Mesendoderm (in vitro differentiated cells): ENCODE measurements at regions not wholly inside any gene's neighbourhood (a gene's known extent, or its start where the extent isn't known, plus 50 kb on each side); places are given as distances from the start of the nearest gene placed in this dataset.
"Not testable (repeated sequence)": the region's sequence is repeated elsewhere in the genome, so short reads cannot be mapped to it uniquely, and the experiment has no call there.

Experiments used
- DNase-seq: peaks from one replicate; pipeline ENCODE4 v3.0.0; 2013
- H2AK5ac ChIP-seq: 2 replicates; pipeline ENCODE4 v1.6.1; 2013; ENCODE audit warnings: low read length, inconsistent platforms
- H2BK120ac ChIP-seq: 2 replicates; pipeline ENCODE4 v1.6.1; 2013; ENCODE audit warnings: low read depth, mild to moderate bottlenecking, low read length, moderate library complexity, mixed read lengths
- H2BK15ac ChIP-seq: replicated peaks from 2 replicates; pipeline ENCODE4 v1.6.1; 2013; ENCODE audit warnings: low read depth, mild to moderate bottlenecking, moderate library complexity
- H2BK5ac ChIP-seq: 2 replicates; pipeline ENCODE4 v1.6.1; 2013; ENCODE audit warnings: low read length, inconsistent platforms
- H3K18ac ChIP-seq: 2 replicates; pipeline ENCODE4 v1.6.1; 2013; ENCODE audit warnings: mild to moderate bottlenecking, low read length, mixed read lengths
- H3K23ac ChIP-seq: one replicate; pipeline ENCODE4 v1.6.1; 2013; ENCODE audit warnings: low read length
- H3K27ac ChIP-seq: 2 replicates; pipeline ENCODE4 v1.5.1; 2013; ENCODE audit warnings: low read depth, mild to moderate bottlenecking, inconsistent platforms, low read length, moderate library complexity
- H3K27me3 ChIP-seq: 2 replicates; pipeline ENCODE4 v1.6.1; 2013; ENCODE audit warnings: low read length, control low read depth, mild to moderate bottlenecking, inconsistent platforms; ENCODE audit not compliant: insufficient read depth, poor library complexity
- H3K36me3 ChIP-seq: 2 replicates; pipeline ENCODE4 v1.6.1; 2013; ENCODE audit warnings: low read length, inconsistent platforms; ENCODE audit not compliant: control insufficient read depth, insufficient read depth
- H3K4ac ChIP-seq: one replicate; pipeline ENCODE4 v1.6.1; 2013; ENCODE audit warnings: low read depth, mild to moderate bottlenecking, low read length, moderate library complexity
- H3K4me1 ChIP-seq: 2 replicates; pipeline ENCODE4 v1.6.1; 2013; ENCODE audit warnings: low read depth, low read length, inconsistent platforms; ENCODE audit not compliant: control insufficient read depth
- H3K4me2 ChIP-seq: 2 replicates; pipeline ENCODE4 v1.6.1; 2013; ENCODE audit warnings: low read length
- H3K4me3 ChIP-seq: 2 replicates; pipeline ENCODE4 v1.5.1; 2013; ENCODE audit warnings: mild to moderate bottlenecking, low read length
- H3K56ac ChIP-seq: one replicate; pipeline ENCODE4 v1.6.1; 2013; ENCODE audit warnings: low read length
- H3K79me1 ChIP-seq: 2 replicates; pipeline ENCODE4 v1.6.1; 2013; ENCODE audit warnings: low read length, inconsistent platforms
- H3K79me2 ChIP-seq: 2 replicates; pipeline ENCODE4 v1.6.1; 2013; ENCODE audit warnings: mild to moderate bottlenecking, low read length; ENCODE audit not compliant: control insufficient read depth, insufficient read depth
- H3K9ac ChIP-seq: 2 replicates; pipeline ENCODE4 v1.6.1; 2013; ENCODE audit warnings: low read length, inconsistent platforms
- H4K5ac ChIP-seq: one replicate; pipeline ENCODE4 v1.6.1; 2013; ENCODE audit warnings: low read length
- H4K8ac ChIP-seq: one replicate; pipeline ENCODE4 v1.6.1; 2013; ENCODE audit warnings: low read depth, mild to moderate bottlenecking, control low read depth, low read length, moderate library complexity
- WGBS: extraction: QIAGEN DNeasy Blood & Tissue Kit; methylation state at CpG from one replicate; pipeline ENCODE4 v1.1.7; 2013; ENCODE audit warnings: low lambda C conversion rate, missing lambda C conversion rate; ENCODE audit not compliant: insufficient coverage; ENCODE audit errors: extremely low coverage; 5-methylcytosine and 5-hydroxymethylcytosine counted together

DNA sequence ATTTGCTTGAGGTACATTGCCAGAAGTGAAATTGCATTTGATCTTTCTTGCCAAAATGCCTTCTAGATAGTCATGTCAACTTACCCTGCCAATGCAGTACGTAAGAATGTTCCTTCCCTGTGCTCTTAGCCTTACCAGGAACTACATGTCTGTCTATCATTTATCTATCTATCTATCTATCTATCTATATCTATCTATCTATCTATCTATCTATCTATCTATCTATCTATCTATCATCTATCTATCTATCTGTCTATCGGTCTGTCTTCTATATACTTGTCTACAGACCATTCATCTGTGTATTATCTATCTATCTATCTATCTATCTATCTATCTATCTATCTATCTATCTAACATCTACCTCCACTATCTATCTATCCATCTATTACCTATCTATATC, 456.9 kb upstream of the MKI67 start:
- not testable (repeated sequence) for H3K79me2 ChIP-seq, H2AK5ac ChIP-seq, H3K79me1 ChIP-seq, H3K27me3 ChIP-seq, H4K5ac ChIP-seq, H3K18ac ChIP-seq, H3K36me3 ChIP-seq, H3K4me2 ChIP-seq, DNase-seq, H3K23ac ChIP-seq, H3K27ac ChIP-seq, H3K4me1 ChIP-seq, H3K56ac ChIP-seq, H2BK5ac ChIP-seq, H2BK15ac ChIP-seq, H3K4ac ChIP-seq, H3K4me3 ChIP-seq, H4K8ac ChIP-seq, H3K9ac ChIP-seq, H2BK120ac ChIP-seq
- WGBS: no CpG with 5 or more reads among the region's 2 CpGs

GRCh38 chr10:128586599-128586998, 460.4 kb upstream of the MKI67 start:
- H3K27ac ChIP-seq, H3K36me3 ChIP-seq, H3K4me1 ChIP-seq, H3K9ac ChIP-seq, H3K4me3 ChIP-seq, H3K79me2 ChIP-seq, H3K56ac ChIP-seq, H3K79me1 ChIP-seq, H2BK15ac ChIP-seq, DNase-seq, H3K23ac ChIP-seq, H2BK5ac ChIP-seq, H3K4ac ChIP-seq, H3K18ac ChIP-seq, H2BK120ac ChIP-seq, H4K8ac ChIP-seq, H3K4me2 ChIP-seq, H3K27me3 ChIP-seq, H2AK5ac ChIP-seq, H4K5ac ChIP-seq: not testable (repeated sequence)
- no CpG with 5 or more reads among the region's 3 CpGs for WGBS

GRCh38 chr10:128587689-128588088, 461.5 kb upstream of the MKI67 start:
- Histone ChIP-seq H4K8ac (no peak overlapping the region), H3K23ac (no peak overlapping the region), H2AK5ac (no peak overlapping the region), H3K4me2 (no peak overlapping the region), H3K56ac (no peak overlapping the region), H3K27me3 (no peaks in the 10 kb centered on the region), H4K5ac (no peak overlapping the region), H3K79me1 (no peaks in the 10 kb centered on the region), H3K4me3 (no peak overlapping the region), H3K9ac (no peak overlapping the region), H2BK15ac (no peak overlapping the region), H3K36me3 (no peaks in the 10 kb centered on the region), H3K79me2 (no peaks in the 10 kb centered on the region), H2BK5ac (no peak overlapping the region), H3K27ac (no peak overlapping the region), H3K18ac (no peak overlapping the region), H2BK120ac (no peak overlapping the region), H3K4me1 (no peaks in the 10 kb centered on the region), H3K4ac (no peak overlapping the region)
- no peak for DNase-seq
- no CpG with 5 or more reads among the region's 3 CpGs for WGBS

- no peaks in the 10 kb centered on the region for H3K79me1 ChIP-seq
- no peak overlapping the region for H3K56ac ChIP-seq
- H4K8ac ChIP-seq: no peak overlapping the region
- H3K4me1 ChIP-seq: no peaks in the 10 kb centered on the region
- no peak overlapping the region for H3K18ac ChIP-seq
- H3K36me3 ChIP-seq: no peaks in the 10 kb centered on the region
- no peak overlapping the region for H3K4ac ChIP-seq
- H3K79me2 ChIP-seq: no peaks in the 10 kb centered on the region
- no peak overlapping the region for H3K4me2 ChIP-seq
- H2BK5ac ChIP-seq: no peak overlapping the region
- DNase-seq: no peak
- no peak overlapping the region for H3K4me3 ChIP-seq
- H3K27ac ChIP-seq: peak overlapping the region; percentile 19
- no peak overlapping the region for H2BK15ac ChIP-seq
- H2AK5ac ChIP-seq: no peak overlapping the region
- no peak overlapping the region for H3K23ac ChIP-seq
- no peaks in the 10 kb centered on the region for H3K27me3 ChIP-seq
- H3K9ac ChIP-seq: no peak overlapping the region
- no peak overlapping the region for H2BK120ac ChIP-seq
- H4K5ac ChIP-seq: no peak overlapping the region
Observed at GRCh38 chr10:128588402-128588801, 462.2 kb upstream of the MKI67 start.

DNA sequence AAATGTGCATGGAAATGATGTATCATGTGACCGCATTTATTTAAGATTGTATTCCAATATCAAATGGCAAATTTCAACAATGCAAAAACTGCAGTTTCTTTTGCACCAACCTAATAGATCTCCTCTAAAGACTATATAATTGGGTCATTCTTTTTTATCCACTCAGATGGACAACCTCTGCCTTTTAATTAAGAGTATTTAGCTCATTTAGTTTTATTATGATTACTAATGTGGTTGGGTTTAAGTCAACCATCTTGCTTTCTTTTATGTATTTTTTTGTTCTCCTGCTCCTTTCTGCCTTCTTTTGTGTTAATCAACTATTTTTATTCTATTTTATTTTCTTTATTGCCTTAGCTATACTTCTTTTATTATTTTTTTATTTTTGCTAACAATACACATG, 468.5 kb upstream of the MKI67 start:
- Histone ChIP-seq H2BK120ac (no peak overlapping the region), H3K9ac (no peak overlapping the region), H3K23ac (no peak overlapping the region), H2AK5ac (no peak overlapping the region), H3K27me3 (no peaks in the 10 kb centered on the region), H3K36me3 (no peaks in the 10 kb centered on the region), H4K5ac (no peak overlapping the region), H2BK15ac (no peak overlapping the region), H4K8ac (no peak overlapping the region), H3K79me1 (no peaks in the 10 kb centered on the region), H3K79me2 (no peaks in the 10 kb centered on the region), H2BK5ac (no peak overlapping the region), H3K4me2 (no peak overlapping the region), H3K4ac (no peak overlapping the region), H3K18ac (no peak overlapping the region), H3K56ac (no peak overlapping the region), H3K4me3 (no peak overlapping the region), H3K27ac (no peak overlapping the region), H3K4me1 (no peaks in the 10 kb centered on the region)
- DNase-seq: no peak
- WGBS: no CpG with 5 or more reads among the region's 1 CpG

- H3K79me2 ChIP-seq: no peaks in the 10 kb centered on the region
- no peak overlapping the region for H2AK5ac ChIP-seq
- H3K79me1 ChIP-seq: no peaks in the 10 kb centered on the region
- no peak overlapping the region for H2BK15ac ChIP-seq
- DNase-seq: no peak
- no peak overlapping the region for H3K4ac ChIP-seq
- no CpG with 5 or more reads among the region's 4 CpGs for WGBS
- no peak overlapping the region for H3K27ac ChIP-seq
- H3K36me3 ChIP-seq: no peaks in the 10 kb centered on the region
- H3K9ac ChIP-seq: no peak overlapping the region
- H3K18ac ChIP-seq: no peak overlapping the region
- H3K27me3 ChIP-seq: no peaks in the 10 kb centered on the region
- no peak overlapping the region for H2BK5ac ChIP-seq
- no peak overlapping the region for H2BK120ac ChIP-seq
- no peak overlapping the region for H4K5ac ChIP-seq
- H3K4me2 ChIP-seq: no peak overlapping the region
- no peak overlapping the region for H4K8ac ChIP-seq
- no peak overlapping the region for H3K4me3 ChIP-seq
- H3K4me1 ChIP-seq: no peaks in the 10 kb centered on the region
- no peak overlapping the region for H3K56ac ChIP-seq
- no peak overlapping the region for H3K23ac ChIP-seq
Observed at GRCh38 chr10:128596906-128597305, 470.7 kb upstream of the MKI67 start.
